ENCODE measurements at regions not wholly inside any gene's neighbourhood (a gene's known extent, or its start where the extent isn't known, plus 50 kb on each side); places are given as distances from the start of the nearest gene placed in this dataset.

- TF ChIP-seq REST (IDR thresholded peaks at IDR 0.05; ENCODE audit: insufficient replicate concordance, low read depth) (no peak), CTCF (IDR thresholded peaks at IDR 0.05; ENCODE audit: insufficient read depth, low read length) (no peak), POLR2AphosphoS5 (IDR thresholded peaks at IDR 0.05; ENCODE audit: low read depth) (no peak), SPI1 (IDR thresholded peaks at IDR 0.05; ENCODE audit: borderline replicate concordance, low read depth) (no peak)
Measured at GRCh38 chr5:115424030-115424429, 120.5 kb downstream of the FEM1C start.
